ENCODE measurements at regions not wholly inside any gene's neighbourhood (a gene's known extent, or its start where the extent isn't known, plus 50 kb on each side); places are given as distances from the start of the nearest gene placed in this dataset.

DNA sequence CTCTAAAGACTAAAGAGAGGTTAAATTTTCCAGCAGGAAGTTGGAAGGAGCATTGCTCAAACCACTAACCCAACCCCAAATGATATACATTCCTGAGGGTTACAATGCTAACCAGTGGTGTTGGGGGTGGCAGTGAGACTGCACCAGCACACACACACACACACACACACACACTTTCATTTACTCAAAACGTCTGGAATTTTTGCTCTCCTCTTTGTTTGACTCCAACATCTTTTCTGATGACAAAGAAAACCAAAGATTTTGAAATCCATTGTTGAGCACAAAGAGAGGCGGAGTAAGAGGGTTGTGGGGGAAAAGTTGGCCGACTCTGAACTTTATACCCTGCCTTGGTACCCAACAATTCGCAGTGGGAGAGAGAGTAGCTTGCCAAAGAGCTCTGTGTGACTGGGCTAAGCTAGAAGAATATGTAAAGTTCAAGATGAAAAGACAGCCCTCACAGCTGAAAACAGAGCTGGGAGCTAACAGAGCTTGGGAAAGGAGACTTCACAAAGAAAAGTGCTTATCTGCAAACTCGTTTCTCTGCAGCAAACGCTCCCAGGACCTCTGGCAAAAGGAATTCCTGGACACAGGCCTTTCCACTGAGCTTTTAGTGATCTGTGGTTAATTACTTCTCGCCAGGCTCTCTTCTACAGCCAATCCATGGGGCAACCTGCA, 426.0 kb upstream of the CDH11 start:
- TF ChIP-seq, protein P1, sequence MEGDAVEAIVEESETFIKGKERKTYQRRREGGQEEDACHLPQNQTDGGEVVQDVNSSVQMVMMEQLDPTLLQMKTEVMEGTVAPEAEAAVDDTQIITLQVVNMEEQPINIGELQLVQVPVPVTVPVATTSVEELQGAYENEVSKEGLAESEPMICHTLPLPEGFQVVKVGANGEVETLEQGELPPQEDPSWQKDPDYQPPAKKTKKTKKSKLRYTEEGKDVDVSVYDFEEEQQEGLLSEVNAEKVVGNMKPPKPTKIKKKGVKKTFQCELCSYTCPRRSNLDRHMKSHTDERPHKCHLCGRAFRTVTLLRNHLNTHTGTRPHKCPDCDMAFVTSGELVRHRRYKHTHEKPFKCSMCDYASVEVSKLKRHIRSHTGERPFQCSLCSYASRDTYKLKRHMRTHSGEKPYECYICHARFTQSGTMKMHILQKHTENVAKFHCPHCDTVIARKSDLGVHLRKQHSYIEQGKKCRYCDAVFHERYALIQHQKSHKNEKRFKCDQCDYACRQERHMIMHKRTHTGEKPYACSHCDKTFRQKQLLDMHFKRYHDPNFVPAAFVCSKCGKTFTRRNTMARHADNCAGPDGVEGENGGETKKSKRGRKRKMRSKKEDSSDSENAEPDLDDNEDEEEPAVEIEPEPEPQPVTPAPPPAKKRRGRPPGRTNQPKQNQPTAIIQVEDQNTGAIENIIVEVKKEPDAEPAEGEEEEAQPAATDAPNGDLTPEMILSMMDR (IDR thresholded peaks at IDR 0.05) = no peak
- TF ChIP-seq POLR2A (IDR thresholded peaks at IDR 0.05) = no peak

All from Peyer's patch (tissue), 4 donors.